ENCODE measurements at regions not wholly inside any gene's neighbourhood (a gene's known extent, or its start where the extent isn't known, plus 50 kb on each side); places are given as distances from the start of the nearest gene placed in this dataset.

- no peak overlapping the region for H3K27ac ChIP-seq
- no peak overlapping the region for H3K4me3 ChIP-seq
- no peaks in the 10 kb centered on the region for H3K36me3 ChIP-seq
- no peaks in the 10 kb centered on the region for H3K27me3 ChIP-seq (replicated peaks)
- no peaks in the 10 kb centered on the region for H3K4me1 ChIP-seq (replicated peaks)
- H3K9me3 ChIP-seq (replicated peaks): no peaks in the 10 kb centered on the region
- no peak for DNase-seq (ENCODE audit: low read depth in 1 of 2, low spot score in 2 of 2)
Observed at GRCh38 chr2:166831930-166832329, 56.4 kb upstream of the XIRP2 start.

DNA sequence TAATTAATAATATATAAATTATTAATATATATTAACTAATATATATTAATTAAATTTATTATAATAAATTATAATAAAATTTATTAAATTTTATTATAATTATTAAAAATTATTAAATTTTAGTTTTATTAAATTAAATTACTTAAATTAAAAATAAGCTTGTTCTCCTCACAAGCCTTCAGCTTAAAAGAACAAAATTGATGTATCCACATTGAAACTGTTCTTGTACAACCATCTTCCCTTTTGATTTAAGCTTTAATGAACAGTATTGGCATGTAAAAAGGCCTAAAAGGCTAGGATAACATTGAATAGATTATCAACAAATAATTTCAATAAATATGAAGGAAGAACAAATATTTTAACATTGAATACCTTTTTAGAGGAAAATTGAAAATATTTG, 62.4 kb upstream of the XIRP2 start:
- H3K4me3 ChIP-seq: no peak overlapping the region
- H3K27ac ChIP-seq: no peak overlapping the region
- no peaks in the 10 kb centered on the region for H3K27me3 ChIP-seq (replicated peaks)
- H3K4me1 ChIP-seq (replicated peaks): no peaks in the 10 kb centered on the region
- no peaks in the 10 kb centered on the region for H3K9me3 ChIP-seq (replicated peaks)
- no peak for DNase-seq (ENCODE audit: low read depth in 1 of 2, low spot score in 2 of 2)
- no peaks in the 10 kb centered on the region for H3K36me3 ChIP-seq

- H3K36me3 ChIP-seq: no peaks in the 10 kb centered on the region
- H3K4me3 ChIP-seq: no peak overlapping the region
- H3K9me3 ChIP-seq (replicated peaks): no peaks in the 10 kb centered on the region
- DNase-seq (ENCODE audit: low read depth in 1 of 2, low spot score in 2 of 2): no peak
- no peaks in the 10 kb centered on the region for H3K4me1 ChIP-seq (replicated peaks)
- H3K27ac ChIP-seq: no peak overlapping the region
- no peaks in the 10 kb centered on the region for H3K27me3 ChIP-seq (replicated peaks)
Observed at GRCh38 chr2:166814335-166814734, 73.9 kb upstream of the XIRP2 start.

DNA sequence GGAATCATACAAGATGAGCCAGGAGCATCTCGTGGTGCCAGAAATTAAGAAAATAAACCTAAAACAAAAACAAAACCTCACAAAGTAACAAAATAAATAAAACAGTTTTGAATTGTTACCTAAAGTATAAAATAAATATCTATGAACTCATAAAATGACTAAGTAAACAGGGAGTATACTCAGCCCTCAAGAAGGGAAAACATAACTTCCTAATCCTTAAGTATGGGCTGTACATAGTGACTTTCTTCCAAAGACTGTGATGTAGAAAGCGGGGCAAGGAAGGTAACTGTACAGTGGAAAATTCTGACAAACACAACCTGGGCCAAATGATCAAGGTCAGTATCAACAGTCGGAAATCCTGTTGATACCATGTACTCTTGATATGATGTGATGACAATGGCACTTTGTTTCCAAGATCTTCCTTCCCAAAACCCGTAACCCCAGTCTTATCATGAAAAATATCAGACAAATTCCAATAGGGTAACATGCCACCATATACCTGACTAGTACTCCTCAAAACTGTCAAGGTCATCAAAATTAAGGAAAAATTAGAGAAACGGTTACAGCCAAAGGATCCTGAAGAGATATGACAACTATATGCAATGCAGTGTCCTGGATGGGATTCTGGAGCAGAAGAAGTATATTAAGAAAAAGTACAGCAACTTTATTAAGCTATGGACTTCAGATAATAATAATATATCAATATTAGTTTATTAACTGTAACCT, 76.0 kb upstream of the XIRP2 start:
- no peaks in the 10 kb centered on the region for H3K36me3 ChIP-seq
- H3K27me3 ChIP-seq (replicated peaks): no peaks in the 10 kb centered on the region
- H3K9me3 ChIP-seq (replicated peaks): no peaks in the 10 kb centered on the region
- DNase-seq (ENCODE audit: low read depth in 1 of 2, low spot score in 2 of 2): no peak
- no peaks in the 10 kb centered on the region for H3K4me1 ChIP-seq (replicated peaks)
- H3K27ac ChIP-seq: no peak overlapping the region
- H3K4me3 ChIP-seq: no peak overlapping the region

- H3K27ac ChIP-seq: no peak overlapping the region
- H3K4me3 ChIP-seq: no peak overlapping the region
- no peaks in the 10 kb centered on the region for H3K27me3 ChIP-seq (replicated peaks)
- no peaks in the 10 kb centered on the region for H3K36me3 ChIP-seq
- DNase-seq (ENCODE audit: low read depth in 1 of 2, low spot score in 2 of 2): no peak
- no peaks in the 10 kb centered on the region for H3K9me3 ChIP-seq (replicated peaks)
- H3K4me1 ChIP-seq (replicated peaks): no peaks in the 10 kb centered on the region
Observed at GRCh38 chr2:166805753-166806152, 82.5 kb upstream of the XIRP2 start.

- no peaks in the 10 kb centered on the region for H3K27me3 ChIP-seq (replicated peaks)
- no peak overlapping the region for H3K4me3 ChIP-seq
- H3K36me3 ChIP-seq: no peaks in the 10 kb centered on the region
- H3K9me3 ChIP-seq (replicated peaks): no peaks in the 10 kb centered on the region
- DNase-seq (ENCODE audit: low read depth in 1 of 2, low spot score in 2 of 2): no peak
- H3K4me1 ChIP-seq (replicated peaks): no peaks in the 10 kb centered on the region
- H3K27ac ChIP-seq: no peak overlapping the region
Observed at GRCh38 chr2:166803373-166804000, 84.8 kb upstream of the XIRP2 start.

GRCh38 chr2:166802475-166802874, 85.8 kb upstream of the XIRP2 start:
- DNase-seq (ENCODE audit: low read depth in 1 of 2, low spot score in 2 of 2): no peak
- H3K9me3 ChIP-seq (replicated peaks): no peaks in the 10 kb centered on the region
- H3K27me3 ChIP-seq (replicated peaks): no peaks in the 10 kb centered on the region
- H3K36me3 ChIP-seq: no peaks in the 10 kb centered on the region
- H3K4me3 ChIP-seq: no peak overlapping the region
- no peaks in the 10 kb centered on the region for H3K4me1 ChIP-seq (replicated peaks)
- H3K27ac ChIP-seq: no peak overlapping the region

GRCh38 chr2:166792808-166793207, 95.5 kb upstream of the XIRP2 start:
- DNase-seq (ENCODE audit: low read depth in 1 of 2, low spot score in 2 of 2): no peak
- no peaks in the 10 kb centered on the region for H3K36me3 ChIP-seq
- H3K9me3 ChIP-seq (replicated peaks): no peaks in the 10 kb centered on the region

DNA sequence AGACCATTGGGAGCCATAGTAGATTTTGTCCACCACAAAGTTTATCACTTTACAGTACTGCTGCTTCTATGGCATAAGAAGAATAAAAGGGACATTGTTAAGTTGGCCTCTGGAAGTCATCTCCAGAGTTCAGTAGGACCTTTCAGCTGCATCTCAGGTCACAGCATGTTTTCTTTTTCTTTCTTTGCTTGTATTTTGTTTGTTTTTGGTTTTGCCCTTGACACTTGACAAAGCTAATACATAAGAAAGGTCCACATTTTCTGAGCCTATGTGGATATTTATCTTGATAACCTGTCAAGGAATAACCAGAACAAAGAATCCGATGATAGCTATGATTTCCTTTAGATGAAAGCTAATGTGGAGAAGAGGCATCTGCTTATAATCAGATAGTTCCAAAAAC, 101.6 kb upstream of the XIRP2 start:
- Histone ChIP-seq H3K36me3 (no peaks in the 10 kb centered on the region), H3K4me1 (replicated peaks) (no peaks in the 10 kb centered on the region), H3K4me3 (no peak overlapping the region), H3K27me3 (replicated peaks) (no peaks in the 10 kb centered on the region), H3K27ac (no peak overlapping the region), H3K9me3 (replicated peaks) (no peaks in the 10 kb centered on the region)
- DNase-seq (ENCODE audit: low read depth in 1 of 2, low spot score in 2 of 2): no peak

More at GRCh38 chr2:166792808-166793207, 95.5 kb upstream of the XIRP2 start:
- Histone ChIP-seq H3K27ac (no peak overlapping the region), H3K4me3 (no peak overlapping the region), H3K4me1 (replicated peaks) (no peaks in the 10 kb centered on the region), H3K27me3 (replicated peaks) (no peaks in the 10 kb centered on the region)

DNA sequence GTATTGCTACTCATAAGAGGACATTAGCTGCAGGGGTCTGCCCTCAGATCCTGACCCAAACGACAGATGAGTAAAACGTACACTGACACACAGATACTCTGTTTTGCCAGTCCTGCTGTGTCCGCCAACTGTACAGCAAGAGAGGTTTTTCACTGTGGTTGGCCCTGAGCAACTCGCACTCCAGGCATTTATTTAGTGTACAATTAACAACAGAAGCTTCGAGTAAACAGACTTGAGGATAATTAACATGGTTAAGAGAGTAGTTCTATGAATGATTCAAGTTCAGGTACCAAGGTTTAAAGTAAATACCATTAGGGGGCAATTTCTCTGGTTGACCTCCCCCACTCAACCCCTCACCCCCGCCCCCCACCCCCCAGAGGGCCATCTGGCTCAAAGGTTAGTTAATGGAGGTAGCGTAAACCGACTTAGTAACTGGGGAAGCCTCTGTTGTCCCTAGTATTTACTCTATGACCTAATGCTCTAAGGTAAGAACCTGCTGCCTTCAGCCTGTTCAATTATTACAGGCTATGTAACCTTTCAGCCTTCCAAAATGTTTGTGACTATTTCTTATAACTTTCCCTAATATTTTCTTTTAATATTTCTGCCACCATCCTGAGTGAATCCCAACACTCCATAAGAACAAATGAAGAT, 103.9 kb upstream of the XIRP2 start:
- Histone ChIP-seq H3K27ac (no peak overlapping the region), H3K4me1 (replicated peaks) (no peaks in the 10 kb centered on the region), H3K27me3 (replicated peaks) (no peaks in the 10 kb centered on the region), H3K9me3 (replicated peaks) (no peaks in the 10 kb centered on the region), H3K4me3 (no peak overlapping the region), H3K36me3 (no peaks in the 10 kb centered on the region)
- DNase-seq (ENCODE audit: low read depth in 1 of 2, low spot score in 2 of 2): no peak

- Histone ChIP-seq H3K9me3 (replicated peaks) (no peaks in the 10 kb centered on the region), H3K36me3 (no peaks in the 10 kb centered on the region), H3K4me3 (no peak overlapping the region), H3K27ac (no peak overlapping the region), H3K27me3 (replicated peaks) (no peaks in the 10 kb centered on the region), H3K4me1 (replicated peaks) (no peaks in the 10 kb centered on the region)
- DNase-seq (ENCODE audit: low read depth in 1 of 2, low spot score in 2 of 2): no peak
Observed at GRCh38 chr2:166775176-166775575, 113.1 kb upstream of the XIRP2 start.

- no peaks in the 10 kb centered on the region for H3K9me3 ChIP-seq (replicated peaks)
- H3K27ac ChIP-seq: no peak overlapping the region
- no peak for DNase-seq (ENCODE audit: low read depth in 1 of 2, low spot score in 2 of 2)
- no peaks in the 10 kb centered on the region for H3K4me1 ChIP-seq (replicated peaks)
- H3K36me3 ChIP-seq: no peaks in the 10 kb centered on the region
- H3K27me3 ChIP-seq (replicated peaks): no peaks in the 10 kb centered on the region
- no peak overlapping the region for H3K4me3 ChIP-seq
Observed at GRCh38 chr2:166773308-166773949, 114.9 kb upstream of the XIRP2 start.

DNA sequence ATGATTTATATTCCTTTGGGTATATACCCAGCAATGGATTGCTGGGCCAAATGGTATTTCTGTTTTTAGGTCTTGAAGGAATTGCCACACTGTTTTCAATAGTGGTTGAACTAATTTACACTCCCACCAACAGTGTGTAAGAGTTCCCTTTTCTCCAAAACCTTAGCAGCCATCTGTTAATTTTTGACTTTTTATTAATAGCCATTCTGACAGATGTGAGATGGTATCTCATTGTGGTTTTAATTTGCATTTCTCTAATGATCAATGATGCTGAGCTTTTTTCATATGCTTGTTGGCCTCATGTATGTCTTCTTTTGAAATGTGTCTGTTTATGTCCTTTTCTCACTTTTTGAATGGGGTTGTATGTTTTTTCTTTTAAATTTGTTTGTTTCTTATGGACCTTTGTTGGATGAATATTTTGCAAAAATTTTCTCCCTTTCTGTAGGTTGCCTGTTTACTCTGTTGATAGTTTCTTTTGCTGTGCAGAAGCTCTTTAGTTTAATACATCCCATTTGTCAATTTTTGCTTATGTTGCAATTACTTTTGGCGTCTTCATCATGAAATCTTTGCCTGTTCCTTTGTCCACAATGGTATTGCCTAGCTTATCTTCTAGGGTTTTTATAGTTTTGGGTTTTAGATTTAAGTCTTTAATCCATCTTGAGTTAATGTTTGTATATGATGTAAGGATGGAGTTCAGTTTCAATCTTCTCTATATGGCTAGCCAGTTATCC, 119.7 kb upstream of the XIRP2 start:
- Histone ChIP-seq H3K36me3 (no peaks in the 10 kb centered on the region), H3K27ac (no peak overlapping the region), H3K4me1 (replicated peaks) (no peaks in the 10 kb centered on the region), H3K27me3 (replicated peaks) (no peaks in the 10 kb centered on the region), H3K9me3 (replicated peaks) (no peaks in the 10 kb centered on the region), H3K4me3 (no peak overlapping the region)
- DNase-seq (ENCODE audit: low read depth in 1 of 2, low spot score in 2 of 2): no peak

Data from SJSA1 (cell line).